ENCODE measurements at regions not wholly inside any gene's neighbourhood (a gene's known extent, or its start where the extent isn't known, plus 50 kb on each side); places are given as distances from the start of the nearest gene placed in this dataset.
"Not testable (repeated sequence)": the region's sequence is repeated elsewhere in the genome, so short reads cannot be mapped to it uniquely, and the experiment has no call there.

- DNase-seq (ENCODE audit: low read depth in 2 of 2): no peak
These were observed 412.7 kb downstream of the MAFB start for GRCh38 chr20:40276301-40276700.

- no peak for DNase-seq (ENCODE audit: low read depth in 2 of 2)
These were observed 413.3 kb downstream of the MAFB start for GRCh38 chr20:40275738-40276137.

- no peak for DNase-seq (ENCODE audit: low read depth in 2 of 2)
These were observed 414.0 kb downstream of the MAFB start for GRCh38 chr20:40274912-40275533.

- not testable (repeated sequence) for DNase-seq (ENCODE audit: low read depth in 2 of 2)
These were observed 419.8 kb downstream of the MAFB start for GRCh38 chr20:40269274-40269673.

GRCh38 chr20:40268321-40269075 lies 420.5 kb downstream of the MAFB start:
- DNase-seq (ENCODE audit: low read depth in 2 of 2): no peak

- no peak for DNase-seq (ENCODE audit: low read depth in 2 of 2)
These were observed 423.1 kb downstream of the MAFB start for GRCh38 chr20:40265825-40266533.

GRCh38 chr20:40262219-40262618 lies 426.8 kb downstream of the MAFB start:
- DNase-seq (ENCODE audit: low read depth in 2 of 2): no peak

- no peak for DNase-seq (ENCODE audit: low read depth in 2 of 2)
These were observed 430.1 kb downstream of the MAFB start for GRCh38 chr20:40258931-40259330.

GRCh38 chr20:40257763-40258162 lies 431.3 kb downstream of the MAFB start:
- DNase-seq (ENCODE audit: low read depth in 2 of 2): no peak

GRCh38 chr20:40255365-40255764 lies 433.7 kb downstream of the MAFB start:
- no peak for DNase-seq (ENCODE audit: low read depth in 2 of 2)

- DNase-seq (ENCODE audit: low read depth in 2 of 2): no peak
These were observed 434.8 kb downstream of the MAFB start for GRCh38 chr20:40254023-40254772.

GRCh38 chr20:40251284-40251932 lies 437.6 kb downstream of the MAFB start:
- no peak for DNase-seq (ENCODE audit: low read depth in 2 of 2)

GRCh38 chr20:40249805-40250204 lies 439.2 kb downstream of the MAFB start:
- DNase-seq (ENCODE audit: low read depth in 2 of 2): no peak

GRCh38 chr20:40245829-40246228 lies 443.2 kb downstream of the MAFB start:
- DNase-seq (ENCODE audit: low read depth in 2 of 2): no peak

- DNase-seq (ENCODE audit: low read depth in 2 of 2): no peak
These were observed 444.8 kb downstream of the MAFB start for GRCh38 chr20:40244286-40244685.

- DNase-seq (ENCODE audit: low read depth in 2 of 2): no peak
These were observed 447.3 kb downstream of the MAFB start for GRCh38 chr20:40241596-40242343.

GRCh38 chr20:40238511-40238910 lies 450.5 kb downstream of the MAFB start:
- DNase-seq (ENCODE audit: low read depth in 2 of 2): no peak

- no peak for DNase-seq (ENCODE audit: low read depth in 2 of 2)
These were observed 454.4 kb downstream of the MAFB start for GRCh38 chr20:40234593-40234992.

- no peak for DNase-seq (ENCODE audit: low read depth in 2 of 2)
These were observed 455.6 kb downstream of the MAFB start for GRCh38 chr20:40233406-40233805.

- no peak for DNase-seq (ENCODE audit: low read depth in 2 of 2)
These were observed 456.3 kb downstream of the MAFB start for GRCh38 chr20:40232756-40233155.

- no peak for DNase-seq (ENCODE audit: low read depth in 2 of 2)
These were observed 456.8 kb downstream of the MAFB start for GRCh38 chr20:40232273-40232672.

Data from stimulated activated CD8-positive, alpha-beta memory T cell treated with anti-CD3 and anti-CD28 coated beads, Interleukin-2, amount 100 ng/mL, for 48 hours (primary cell).